ENCODE measurements at regions not wholly inside any gene's neighbourhood (a gene's known extent, or its start where the extent isn't known, plus 50 kb on each side); places are given as distances from the start of the nearest gene placed in this dataset.

DNA sequence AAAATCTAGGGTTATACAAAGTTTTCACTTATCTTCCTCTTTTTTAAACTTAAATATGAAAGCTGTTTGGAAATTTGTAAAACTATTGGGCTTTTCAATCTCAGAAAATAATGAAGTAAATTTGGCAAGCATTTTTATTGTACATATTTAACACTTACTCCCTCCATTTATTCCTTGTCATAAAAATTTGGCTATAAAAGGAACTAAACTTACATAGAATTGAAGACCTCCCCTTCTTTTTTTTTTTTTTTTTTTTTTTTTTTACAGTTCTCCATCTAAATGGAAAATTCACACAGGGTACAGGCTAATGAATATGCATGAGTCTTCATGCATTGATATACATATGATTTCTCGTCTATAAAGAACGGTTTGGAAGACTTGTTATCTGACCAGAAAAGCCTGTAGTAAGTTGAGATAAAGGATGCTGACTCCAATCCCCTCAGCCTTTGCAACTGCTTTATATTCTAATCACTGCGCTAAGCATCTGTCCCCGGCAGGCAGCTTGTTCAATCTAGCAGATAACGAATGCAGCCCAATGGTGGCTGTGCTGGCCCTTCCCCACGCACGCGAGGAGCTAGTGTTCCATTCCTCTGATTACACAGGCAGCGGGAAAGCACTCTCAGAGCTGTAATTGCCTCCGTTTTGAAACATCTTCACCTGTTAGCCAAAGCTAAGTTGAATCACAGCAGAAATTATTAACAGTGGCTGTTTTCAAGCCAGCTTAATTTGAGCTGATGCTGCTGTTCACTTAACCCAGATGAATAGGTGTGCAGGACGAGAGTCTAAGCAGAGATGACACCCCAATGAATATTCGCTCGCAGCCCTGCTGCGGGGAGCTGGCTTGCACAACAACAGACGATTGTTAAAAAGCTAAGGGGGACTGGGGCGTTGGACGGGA lies 453.8 kb upstream of the ZNF608 start:
- Histone ChIP-seq H3K27ac (ENCODE audit: low read length) (no peak overlapping the region), H3K9me3 (ENCODE audit: control insufficient read depth, insufficient read depth, low read length) (no peaks in the 10 kb centered on the region), H3K27me3 (ENCODE audit: control insufficient read depth, insufficient read depth, low read length) (no peaks in the 10 kb centered on the region), H3K4me1 (ENCODE audit: control insufficient read depth, insufficient read depth, low read length) (peaks cover 5% of the 10 kb centered on the region), H3K4me3 (ENCODE audit: low read length) (no peak overlapping the region), H3K36me3 (ENCODE audit: control insufficient read depth, insufficient read depth, low read length) (no peaks in the 10 kb centered on the region)
- WGBS (ENCODE audit: insufficient coverage, insufficient read length): no CpG with 5 or more reads among the region's 17 CpGs
- DNase-seq (ENCODE audit: low read depth, low spot score): no peak

DNA sequence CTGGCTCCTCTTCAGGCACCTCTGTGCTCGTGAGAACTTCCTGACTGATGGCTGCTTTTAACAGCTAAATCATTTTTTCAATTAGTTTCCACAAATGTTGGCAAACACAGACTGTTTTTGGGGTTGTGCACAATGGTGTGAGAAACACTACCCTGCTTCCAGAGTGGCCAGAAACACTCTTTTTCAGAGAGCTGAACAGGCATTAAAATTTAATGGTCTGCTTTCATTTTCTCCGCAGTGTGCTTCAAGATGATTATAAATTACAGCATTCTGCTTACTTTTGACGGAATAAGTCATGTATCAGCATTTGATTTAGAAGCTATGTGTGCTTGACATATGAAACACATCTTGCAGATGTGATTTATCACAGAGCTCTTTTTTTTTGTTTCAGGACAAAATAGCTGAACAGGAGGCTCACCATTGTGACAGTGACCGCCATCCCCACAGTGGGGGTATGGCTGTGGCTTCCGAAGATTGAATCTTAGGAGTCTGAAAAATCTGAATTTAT lies 454.5 kb upstream of the ZNF608 start:
- Histone ChIP-seq H3K4me1 (ENCODE audit: control insufficient read depth, insufficient read depth, low read length) (peaks cover 5% of the 10 kb centered on the region), H3K36me3 (ENCODE audit: control insufficient read depth, insufficient read depth, low read length) (no peaks in the 10 kb centered on the region), H3K27ac (ENCODE audit: low read length) (no peak overlapping the region), H3K27me3 (ENCODE audit: control insufficient read depth, insufficient read depth, low read length) (no peaks in the 10 kb centered on the region), H3K4me3 (ENCODE audit: low read length) (no peak overlapping the region), H3K9me3 (ENCODE audit: control insufficient read depth, insufficient read depth, low read length) (no peaks in the 10 kb centered on the region)
- DNase-seq (ENCODE audit: low read depth, low spot score): no peak
- WGBS (ENCODE audit: insufficient coverage, insufficient read length): no CpG with 5 or more reads among the region's 5 CpGs

DNA sequence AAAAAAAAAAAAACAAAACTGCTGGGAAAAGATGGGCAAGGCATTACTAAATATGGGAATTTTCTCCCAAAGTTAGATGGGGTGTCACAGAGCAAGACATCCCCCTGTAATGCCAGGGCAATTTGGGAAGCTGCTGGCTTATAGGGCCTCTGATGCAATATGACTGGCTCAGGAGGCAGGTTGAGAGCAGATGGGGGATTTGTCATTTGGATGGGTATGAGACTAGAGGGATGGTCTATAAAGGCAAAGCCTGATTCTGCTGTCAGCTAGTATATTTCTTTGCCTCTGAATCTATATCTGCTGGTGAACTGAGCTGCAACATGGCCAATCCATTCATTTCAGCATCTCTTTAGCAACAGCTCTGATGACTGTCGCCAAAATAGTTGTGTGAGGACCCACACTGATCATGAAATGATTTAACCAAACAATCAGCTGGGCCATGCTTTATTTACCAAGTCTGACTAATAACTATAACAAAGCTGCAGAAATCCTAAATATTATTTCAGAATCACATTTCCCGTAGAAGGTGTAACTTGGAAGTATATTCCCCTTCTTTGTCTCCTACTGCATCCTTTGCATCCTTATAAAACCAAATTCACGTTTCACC lies 455.1 kb upstream of the ZNF608 start:
- WGBS (ENCODE audit: insufficient coverage, insufficient read length): no CpG with 5 or more reads among the region's 3 CpGs
- Histone ChIP-seq H3K27ac (ENCODE audit: low read length) (no peak overlapping the region), H3K9me3 (ENCODE audit: control insufficient read depth, insufficient read depth, low read length) (no peaks in the 10 kb centered on the region), H3K4me3 (ENCODE audit: low read length) (no peak overlapping the region), H3K36me3 (ENCODE audit: control insufficient read depth, insufficient read depth, low read length) (no peaks in the 10 kb centered on the region), H3K4me1 (ENCODE audit: control insufficient read depth, insufficient read depth, low read length) (peaks cover 3% of the 10 kb centered on the region), H3K27me3 (ENCODE audit: control insufficient read depth, insufficient read depth, low read length) (no peaks in the 10 kb centered on the region)
- DNase-seq (ENCODE audit: low read depth, low spot score): no peak

DNA sequence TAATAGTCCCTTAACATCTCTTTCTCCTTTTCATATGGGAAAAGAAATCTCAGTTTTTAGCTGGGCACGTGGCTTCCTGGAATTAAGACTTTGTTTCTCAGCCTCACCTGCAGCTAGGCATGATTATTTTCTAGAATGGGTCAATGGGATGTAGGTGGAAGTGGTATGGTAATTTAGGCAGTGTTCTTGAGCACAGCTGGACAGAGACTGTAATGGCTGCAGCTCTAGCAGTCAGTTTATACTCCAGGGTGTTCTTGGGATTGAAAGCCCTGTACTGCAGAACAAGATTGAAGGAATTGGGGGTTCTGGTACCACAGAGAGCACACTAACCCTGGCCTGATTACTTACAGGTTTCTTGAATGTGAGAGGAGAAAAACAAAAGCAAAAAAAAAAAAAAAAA lies 455.9 kb upstream of the ZNF608 start:
- Histone ChIP-seq H3K36me3 (ENCODE audit: control insufficient read depth, insufficient read depth, low read length) (no peaks in the 10 kb centered on the region), H3K4me3 (ENCODE audit: low read length) (no peak overlapping the region), H3K27me3 (ENCODE audit: control insufficient read depth, insufficient read depth, low read length) (no peaks in the 10 kb centered on the region), H3K4me1 (ENCODE audit: control insufficient read depth, insufficient read depth, low read length) (peaks cover 3% of the 10 kb centered on the region), H3K27ac (ENCODE audit: low read length) (no peak overlapping the region), H3K9me3 (ENCODE audit: control insufficient read depth, insufficient read depth, low read length) (no peaks in the 10 kb centered on the region)
- no CpG with 5 or more reads among the region's 1 CpG for WGBS (ENCODE audit: insufficient coverage, insufficient read length)
- no peak for DNase-seq (ENCODE audit: low read depth, low spot score)

DNA sequence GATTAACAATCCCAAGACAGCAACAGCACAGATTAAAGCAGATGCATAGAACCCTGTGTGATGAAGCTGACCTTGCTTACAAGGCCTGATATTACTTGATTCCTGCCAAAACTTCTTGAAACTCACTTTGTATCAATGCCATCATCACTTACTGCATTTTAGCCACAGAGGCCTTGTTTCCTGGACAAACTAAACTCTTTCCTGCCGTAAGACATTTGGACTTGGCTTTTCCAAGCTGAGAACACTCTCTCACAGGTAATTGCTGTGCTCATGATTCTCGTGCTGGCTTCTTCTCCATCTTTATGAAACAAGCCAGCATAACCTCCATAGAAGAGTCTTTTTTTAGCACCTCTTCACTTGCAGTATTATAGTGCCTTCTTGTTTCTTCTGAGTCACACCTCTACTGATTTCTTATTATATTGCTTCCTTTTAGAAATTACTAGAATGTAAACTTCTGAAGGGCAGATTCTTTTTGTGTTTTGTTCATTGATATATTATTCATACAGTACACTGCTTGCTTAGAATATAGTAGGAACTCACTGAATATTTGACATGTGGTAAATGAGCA lies 456.5 kb upstream of the ZNF608 start:
- no peaks in the 10 kb centered on the region for H3K36me3 ChIP-seq (ENCODE audit: control insufficient read depth, insufficient read depth, low read length)
- H3K9me3 ChIP-seq (ENCODE audit: control insufficient read depth, insufficient read depth, low read length): no peaks in the 10 kb centered on the region
- no peak overlapping the region for H3K4me3 ChIP-seq (ENCODE audit: low read length)
- no peak overlapping the region for H3K27ac ChIP-seq (ENCODE audit: low read length)
- no peak for DNase-seq (ENCODE audit: low read depth, low spot score)
- peaks cover 3% of the 10 kb centered on the region for H3K4me1 ChIP-seq (ENCODE audit: control insufficient read depth, insufficient read depth, low read length)
- H3K27me3 ChIP-seq (ENCODE audit: control insufficient read depth, insufficient read depth, low read length): no peaks in the 10 kb centered on the region
- no CpG with 5 or more reads among the region's 2 CpGs for WGBS (ENCODE audit: insufficient coverage, insufficient read length)

DNA sequence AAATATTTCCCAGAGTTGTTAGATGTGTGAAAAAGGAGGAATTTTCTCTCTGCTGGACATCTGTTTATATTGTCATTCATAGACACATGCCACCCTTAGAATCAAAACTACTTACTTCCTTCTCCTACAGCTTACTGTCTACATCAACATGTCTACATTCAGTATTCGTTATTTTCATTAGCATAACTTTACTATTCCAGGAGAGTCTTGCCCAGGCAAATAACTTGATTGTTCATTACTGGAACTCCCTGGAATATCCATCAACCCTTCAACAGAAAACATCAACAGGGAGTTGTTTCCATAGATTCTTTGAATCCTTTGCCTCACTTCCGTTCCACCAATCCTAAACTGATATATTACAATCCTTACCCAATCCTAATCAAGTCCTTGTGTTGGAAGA lies 457.5 kb upstream of the ZNF608 start:
- 100% methylated on average over 1 of the region's 2 CpGs for WGBS (ENCODE audit: insufficient coverage, insufficient read length)
- DNase-seq (ENCODE audit: low read depth, low spot score): no peak
- no peak overlapping the region for H3K27ac ChIP-seq (ENCODE audit: low read length)

DNA sequence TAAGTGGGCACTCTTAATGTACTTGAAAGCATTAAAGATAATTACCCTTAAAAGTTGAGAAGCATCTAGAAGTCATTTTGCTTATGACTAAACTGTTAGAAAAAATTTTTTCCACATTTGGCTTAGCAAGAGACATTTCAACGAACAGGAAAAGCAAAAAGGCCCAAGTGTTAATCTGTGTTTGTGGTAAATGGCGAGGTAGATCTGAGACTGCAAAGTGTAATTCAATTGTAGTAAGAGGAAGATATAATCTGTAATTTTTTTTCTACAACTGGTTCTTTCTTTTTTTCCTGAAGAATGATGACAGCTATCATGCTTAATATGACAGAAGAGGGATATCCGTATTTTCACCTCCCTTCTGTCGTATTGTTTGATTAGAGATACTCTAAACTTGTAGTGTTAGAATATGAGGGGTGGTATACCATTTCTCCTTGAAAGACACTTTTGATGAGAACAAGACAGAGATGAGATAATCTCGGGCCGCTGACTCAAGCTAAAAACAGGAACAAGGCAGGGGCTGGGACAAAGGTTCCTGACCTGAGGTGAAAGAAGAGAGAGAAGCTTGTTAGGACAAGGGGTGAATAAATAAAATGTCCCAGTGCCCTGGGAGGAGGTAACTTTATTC lies 459.3 kb upstream of the ZNF608 start:
- H3K4me3 ChIP-seq (ENCODE audit: low read length): no peak overlapping the region
- H3K4me1 ChIP-seq (ENCODE audit: control insufficient read depth, insufficient read depth, low read length): 0 out of 2 replicates have a peak, but pooled peaks cover 1% of the 10 kb centered on the region
- no peak for DNase-seq (ENCODE audit: low read depth, low spot score)
- no CpG with 5 or more reads among the region's 6 CpGs for WGBS (ENCODE audit: insufficient coverage, insufficient read length)
- no peaks in the 10 kb centered on the region for H3K9me3 ChIP-seq (ENCODE audit: control insufficient read depth, insufficient read depth, low read length)
- H3K36me3 ChIP-seq (ENCODE audit: control insufficient read depth, insufficient read depth, low read length): no peaks in the 10 kb centered on the region
- no peaks in the 10 kb centered on the region for H3K27me3 ChIP-seq (ENCODE audit: control insufficient read depth, insufficient read depth, low read length)
- H3K27ac ChIP-seq (ENCODE audit: low read length): no peak overlapping the region

More for the DNA sequence above, 457.5 kb upstream of the ZNF608 start:
- H3K36me3 ChIP-seq (ENCODE audit: control insufficient read depth, insufficient read depth, low read length): no peaks in the 10 kb centered on the region
- no peak overlapping the region for H3K4me3 ChIP-seq (ENCODE audit: low read length)
- no peaks in the 10 kb centered on the region for H3K9me3 ChIP-seq (ENCODE audit: control insufficient read depth, insufficient read depth, low read length)
- peaks cover 3% of the 10 kb centered on the region for H3K4me1 ChIP-seq (ENCODE audit: control insufficient read depth, insufficient read depth, low read length)
- H3K27me3 ChIP-seq (ENCODE audit: control insufficient read depth, insufficient read depth, low read length): no peaks in the 10 kb centered on the region

DNA sequence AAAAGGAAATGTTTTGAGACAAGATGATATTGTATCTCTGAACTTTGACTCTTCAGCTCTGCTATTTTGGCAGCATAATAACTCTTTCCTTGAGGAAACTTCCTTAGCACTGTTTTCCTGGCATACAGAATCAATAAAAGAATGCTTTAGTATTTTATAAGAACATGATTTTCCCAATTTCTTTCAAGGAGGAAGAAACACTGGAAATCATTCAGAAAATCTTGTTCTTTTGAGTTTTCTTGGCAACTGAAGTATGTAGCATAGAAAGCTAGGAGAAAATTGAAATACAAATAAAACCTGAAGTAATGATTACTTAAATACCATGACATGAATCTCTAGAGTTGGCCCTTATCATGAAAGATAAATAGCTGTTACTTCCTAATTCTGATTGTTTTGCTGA lies 461.4 kb upstream of the ZNF608 start:
- Histone ChIP-seq H3K27me3 (ENCODE audit: control insufficient read depth, insufficient read depth, low read length) (no peaks in the 10 kb centered on the region), H3K36me3 (ENCODE audit: control insufficient read depth, insufficient read depth, low read length) (no peaks in the 10 kb centered on the region), H3K4me1 (ENCODE audit: control insufficient read depth, insufficient read depth, low read length) (no peaks in the 10 kb centered on the region), H3K4me3 (ENCODE audit: low read length) (no peak overlapping the region), H3K27ac (ENCODE audit: low read length) (no peak overlapping the region), H3K9me3 (ENCODE audit: control insufficient read depth, insufficient read depth, low read length) (no peaks in the 10 kb centered on the region)
- DNase-seq (ENCODE audit: low read depth, low spot score): no peak

DNA sequence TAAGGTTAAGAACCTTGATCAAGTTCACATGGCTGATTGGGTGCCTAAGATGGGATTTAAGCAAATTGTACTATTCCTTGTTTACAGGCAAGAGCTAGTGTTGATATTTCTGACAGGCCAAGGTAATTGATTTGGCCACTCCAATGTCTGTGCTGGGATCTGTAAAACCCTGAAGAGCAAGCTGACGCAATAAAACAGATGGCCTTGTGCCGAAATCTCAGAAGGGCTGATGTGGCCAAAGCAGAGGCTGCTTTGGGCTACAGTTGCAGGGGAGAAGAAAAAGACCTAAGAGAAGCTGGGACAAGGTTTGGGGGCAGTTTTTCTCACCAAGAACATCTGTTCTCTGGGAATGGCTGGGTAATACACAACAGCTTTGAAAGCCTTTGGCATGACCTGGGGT lies 463.2 kb upstream of the ZNF608 start:
- no peak overlapping the region for H3K27ac ChIP-seq (ENCODE audit: low read length)
- no peaks in the 10 kb centered on the region for H3K27me3 ChIP-seq (ENCODE audit: control insufficient read depth, insufficient read depth, low read length)
- no peak overlapping the region for H3K4me3 ChIP-seq (ENCODE audit: low read length)
- no peaks in the 10 kb centered on the region for H3K36me3 ChIP-seq (ENCODE audit: control insufficient read depth, insufficient read depth, low read length)
- DNase-seq (ENCODE audit: low read depth, low spot score): no peak
- H3K4me1 ChIP-seq (ENCODE audit: control insufficient read depth, insufficient read depth, low read length): no peaks in the 10 kb centered on the region
- WGBS (ENCODE audit: insufficient coverage, insufficient read length): no CpG with 5 or more reads among the region's 2 CpGs
- H3K9me3 ChIP-seq (ENCODE audit: control insufficient read depth, insufficient read depth, low read length): no peaks in the 10 kb centered on the region

DNA sequence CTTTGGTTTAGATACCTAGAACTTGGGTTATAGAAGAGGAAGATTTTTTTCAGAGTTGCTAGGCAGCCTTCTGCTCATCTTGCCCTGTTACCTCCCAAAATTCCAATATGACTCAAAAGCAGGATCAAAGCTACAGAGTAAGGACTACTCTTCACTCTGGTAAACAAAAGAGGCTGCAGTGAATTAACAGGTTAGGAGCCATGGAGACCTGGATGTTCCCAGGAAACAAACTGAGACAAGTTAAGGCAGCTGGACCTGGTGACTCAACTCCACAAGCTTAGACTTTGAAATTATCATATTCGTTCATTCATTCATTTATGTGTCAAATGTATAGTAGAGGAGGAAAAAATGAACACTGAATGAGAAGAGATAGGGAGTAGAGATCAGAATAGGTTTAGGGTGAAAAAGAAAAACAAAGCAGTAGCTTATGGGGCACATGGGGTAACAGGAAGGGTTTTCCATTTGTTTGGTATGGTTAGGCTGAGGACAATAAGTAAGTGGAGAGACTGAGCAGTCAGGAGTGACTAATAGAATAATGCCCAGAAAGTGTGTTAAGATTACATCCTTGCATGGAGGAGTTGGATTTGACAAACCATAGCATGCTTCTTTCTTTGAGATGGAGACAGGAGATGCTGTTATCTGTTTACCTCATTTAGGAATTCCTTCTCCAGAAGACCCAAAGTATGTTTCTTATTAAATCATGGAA lies 464.0 kb upstream of the ZNF608 start:
- Histone ChIP-seq H3K9me3 (ENCODE audit: control insufficient read depth, insufficient read depth, low read length) (no peaks in the 10 kb centered on the region), H3K27me3 (ENCODE audit: control insufficient read depth, insufficient read depth, low read length) (no peaks in the 10 kb centered on the region), H3K4me1 (ENCODE audit: control insufficient read depth, insufficient read depth, low read length) (no peaks in the 10 kb centered on the region), H3K4me3 (ENCODE audit: low read length) (no peak overlapping the region), H3K36me3 (ENCODE audit: control insufficient read depth, insufficient read depth, low read length) (no peaks in the 10 kb centered on the region), H3K27ac (ENCODE audit: low read length) (no peak overlapping the region)
- WGBS (ENCODE audit: insufficient coverage, insufficient read length): no CpG with 5 or more reads among the region's 1 CpG
- DNase-seq (ENCODE audit: low read depth, low spot score): no peak
